Activated CD8-positive, alpha-beta T cell treated with anti-CD3 and anti-CD28 coated beads for 36 hours (primary cell): ENCODE measurements at regions not wholly inside any gene's neighbourhood (a gene's known extent, or its start where the extent isn't known, plus 50 kb on each side); places are given as distances from the start of the nearest gene placed in this dataset.
"Not testable (repeated sequence)": the region's sequence is repeated elsewhere in the genome, so short reads cannot be mapped to it uniquely, and the experiment has no call there.

Source experiments
- ATAC-seq: fragments of 200-7000 bp; cut with Tn5 transposase; one replicate; pipeline ENCODE4 v1.10.0; 2021; ENCODE audit warnings: mild to moderate bottlenecking, moderate library complexity
- CTCF ChIA-PET: fragments of 350-600 bp; sonication (Branson Sonifier 250); formaldehyde crosslinking; loops from one replicate; lab custom pipeline; 2021; ENCODE audit warnings: antibody characterized with exemption; lab: Charles Lee
- POLR2A ChIA-PET: fragments of 350-600 bp; sonication (Branson Sonifier 250); formaldehyde crosslinking; loops from one replicate; lab custom pipeline; 2021; ENCODE audit warnings: antibody characterized with exemption; lab: Charles Lee
- DNase-seq: peaks from one replicate; pipeline ENCODE4 v3.0.0-alpha.2; 2020
- H3K27ac Mint-ChIP-seq: one replicate; pipeline ENCODE4 v1.8.0; 2021; ENCODE audit warnings: mild to moderate bottlenecking, mixed read lengths
- H3K27me3 Mint-ChIP-seq: one replicate; pipeline ENCODE4 v1.8.0; 2021; ENCODE audit warnings: mixed read lengths
- H3K36me3 Mint-ChIP-seq: one replicate; pipeline ENCODE4 v1.8.0; 2021; ENCODE audit warnings: low read depth, mixed read lengths
- H3K4me1 Mint-ChIP-seq: one replicate; pipeline ENCODE4 v1.8.0; 2021; ENCODE audit warnings: low read depth, mixed read lengths
- H3K4me3 Mint-ChIP-seq: one replicate; pipeline ENCODE4 v1.8.0; 2021; ENCODE audit warnings: mild to moderate bottlenecking, moderate library complexity, mixed read lengths
- H3K9me3 Mint-ChIP-seq: one replicate; pipeline ENCODE4 v1.8.0; 2021; ENCODE audit warnings: mixed read lengths
- intact Hi-C: fragments of 100-400 bp; cut with micrococcal nuclease; formaldehyde crosslinking; loops from one replicate; pipeline ENCODE4 v1.10.0; 2022
- TF ChIP-seq, protein P1 (sequence below): fragments of 200-600 bp; IDR thresholded peaks from one replicate; pipeline ENCODE4 v1.8.0; 2022; ENCODE audit warnings: antibody characterized with exemption, mild to moderate bottlenecking

GRCh38 chr11:22543261-22543660 lies 82.4 kb downstream of the FANCF start:
- intact Hi-C loops, result no loop called here
- no peak overlapping the region for H3K27ac Mint-ChIP-seq
- ATAC-seq, result no peak
- peaks cover 7% of the 10 kb centered on the region for H3K27me3 Mint-ChIP-seq
- CTCF ChIA-PET, result no interaction called here
- H3K4me1 Mint-ChIP-seq, result no peaks in the 10 kb centered on the region
- no peaks in the 10 kb centered on the region for H3K36me3 Mint-ChIP-seq
- H3K4me3 Mint-ChIP-seq, result no peak overlapping the region
- DNase-seq, result no peak
- POLR2A ChIA-PET, result no interaction called here
- TF ChIP-seq, protein P1, sequence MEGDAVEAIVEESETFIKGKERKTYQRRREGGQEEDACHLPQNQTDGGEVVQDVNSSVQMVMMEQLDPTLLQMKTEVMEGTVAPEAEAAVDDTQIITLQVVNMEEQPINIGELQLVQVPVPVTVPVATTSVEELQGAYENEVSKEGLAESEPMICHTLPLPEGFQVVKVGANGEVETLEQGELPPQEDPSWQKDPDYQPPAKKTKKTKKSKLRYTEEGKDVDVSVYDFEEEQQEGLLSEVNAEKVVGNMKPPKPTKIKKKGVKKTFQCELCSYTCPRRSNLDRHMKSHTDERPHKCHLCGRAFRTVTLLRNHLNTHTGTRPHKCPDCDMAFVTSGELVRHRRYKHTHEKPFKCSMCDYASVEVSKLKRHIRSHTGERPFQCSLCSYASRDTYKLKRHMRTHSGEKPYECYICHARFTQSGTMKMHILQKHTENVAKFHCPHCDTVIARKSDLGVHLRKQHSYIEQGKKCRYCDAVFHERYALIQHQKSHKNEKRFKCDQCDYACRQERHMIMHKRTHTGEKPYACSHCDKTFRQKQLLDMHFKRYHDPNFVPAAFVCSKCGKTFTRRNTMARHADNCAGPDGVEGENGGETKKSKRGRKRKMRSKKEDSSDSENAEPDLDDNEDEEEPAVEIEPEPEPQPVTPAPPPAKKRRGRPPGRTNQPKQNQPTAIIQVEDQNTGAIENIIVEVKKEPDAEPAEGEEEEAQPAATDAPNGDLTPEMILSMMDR, result no peak
- H3K9me3 Mint-ChIP-seq, result no peaks in the 10 kb centered on the region

GRCh38 chr11:22539821-22540256 lies 85.8 kb downstream of the FANCF start:
- CTCF ChIA-PET, result interaction anchor here (0.9 to 1.3 kb wide), 3 partner anchors 19 to 207 kb away, joined by 3 to 4 read pairs (median 4); no protein-coding TSS in a partner anchor
- Mint-ChIP-seq H3K36me3 (no peaks in the 10 kb centered on the region), H3K27ac (no peak overlapping the region), H3K9me3 (no peaks in the 10 kb centered on the region), H3K27me3 (peaks cover 6% of the 10 kb centered on the region), H3K4me1 (no peaks in the 10 kb centered on the region), H3K4me3 (no peak overlapping the region)
- ATAC-seq (no peak), DNase-seq (no peak)
- POLR2A ChIA-PET, result no interaction called here
- TF ChIP-seq, protein P1, result no peak
- intact Hi-C loops, result no loop called here

DNA sequence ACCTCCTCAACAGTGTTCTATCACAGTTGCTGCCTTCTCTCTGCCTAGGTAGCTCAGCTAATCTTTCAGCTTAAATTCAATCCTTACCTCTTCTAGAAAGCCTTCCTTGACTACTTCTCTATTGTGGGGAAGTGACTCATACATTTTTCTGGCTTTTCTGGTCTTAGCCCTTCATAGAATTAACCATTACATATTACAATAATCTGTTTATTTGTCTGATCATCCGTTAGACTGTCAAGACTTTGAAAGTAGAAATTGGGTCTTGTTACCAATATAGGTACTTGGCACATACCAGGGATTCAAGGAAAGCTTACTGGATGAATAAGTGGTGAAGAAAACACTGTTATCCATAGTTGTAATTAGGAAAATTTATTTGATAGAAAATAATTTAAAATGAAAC lies 89.6 kb downstream of the FANCF start:
- Mint-ChIP-seq H3K27ac (no peak overlapping the region), H3K27me3 (peaks cover 4% of the 10 kb centered on the region), H3K36me3 (no peaks in the 10 kb centered on the region), H3K9me3 (no peaks in the 10 kb centered on the region), H3K4me1 (no peaks in the 10 kb centered on the region), H3K4me3 (no peak overlapping the region)
- DNase-seq (no peak), ATAC-seq (no peak)
- intact Hi-C loops, result no loop called here
- CTCF ChIA-PET, result no interaction called here
- TF ChIP-seq, protein P1, result no peak
- POLR2A ChIA-PET, result no interaction called here

DNA sequence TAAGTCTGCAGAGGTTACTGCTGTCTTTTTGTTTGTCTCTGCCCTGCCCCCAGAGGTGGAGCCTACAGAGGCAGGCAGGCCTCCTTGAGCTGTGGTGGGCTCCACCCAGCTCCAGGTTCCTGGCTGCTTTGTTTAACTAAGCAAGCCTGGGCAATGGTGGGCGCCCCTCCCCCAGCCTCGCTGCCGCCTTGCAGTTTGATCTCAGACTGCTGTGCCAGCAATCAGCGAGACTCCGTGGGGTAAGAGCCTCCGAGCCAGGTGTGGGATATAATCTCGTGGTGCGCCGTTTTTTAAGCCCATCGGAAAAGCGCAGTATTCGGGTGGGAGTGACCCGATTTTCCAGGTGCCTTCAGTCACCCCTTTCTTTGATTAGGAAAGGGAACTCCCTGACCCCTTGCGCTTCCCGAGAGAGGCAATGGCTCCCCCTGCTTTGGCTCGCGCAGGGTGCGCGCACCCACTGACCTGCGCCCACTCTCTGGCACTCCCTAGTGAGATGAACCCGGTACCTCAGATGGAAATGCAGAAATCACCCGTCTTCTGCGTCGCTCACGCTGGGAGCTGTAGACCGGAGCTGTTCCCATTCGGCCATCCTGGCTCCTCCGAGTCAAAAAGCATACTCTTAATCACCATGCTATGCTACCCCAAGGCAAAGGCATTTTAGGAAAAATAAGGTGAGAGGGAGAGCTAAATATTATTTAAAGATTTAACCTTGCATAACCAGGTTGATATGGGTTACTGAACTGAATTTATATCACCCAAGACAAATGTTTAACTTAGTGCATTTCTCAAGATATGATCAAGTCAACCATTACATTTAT lies 96.8 kb downstream of the FANCF start:
- H3K4me1 Mint-ChIP-seq, H3K9me3 Mint-ChIP-seq, DNase-seq, CTCF ChIA-PET, H3K4me3 Mint-ChIP-seq, H3K36me3 Mint-ChIP-seq, POLR2A ChIA-PET, ATAC-seq, intact Hi-C loops, H3K27me3 Mint-ChIP-seq, H3K27ac Mint-ChIP-seq: not testable (repeated sequence)

DNA sequence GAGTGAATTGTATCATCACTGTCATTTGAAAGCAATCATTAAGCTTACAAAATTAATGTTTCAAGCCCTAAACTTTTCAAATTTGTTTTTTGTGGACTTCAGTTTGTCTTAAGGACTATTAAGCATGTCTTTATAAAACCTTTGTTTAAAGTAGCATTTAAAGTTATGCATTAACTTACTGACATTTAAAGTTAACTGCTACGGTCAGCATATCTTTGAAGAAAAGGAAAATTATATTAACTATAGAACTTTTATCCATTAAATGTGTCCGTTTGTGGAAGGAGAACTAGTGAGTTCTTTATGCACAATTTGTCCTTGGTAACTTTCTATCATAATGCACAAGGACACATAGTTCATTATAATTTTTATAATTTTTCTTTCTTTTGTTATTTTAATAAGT lies 103.4 kb downstream of the FANCF start:
- peaks cover 2% of the 10 kb centered on the region for H3K27me3 Mint-ChIP-seq
- H3K36me3 Mint-ChIP-seq, result no peaks in the 10 kb centered on the region
- TF ChIP-seq, protein P1, result no peak
- no peaks in the 10 kb centered on the region for H3K4me1 Mint-ChIP-seq
- H3K9me3 Mint-ChIP-seq, result no peaks in the 10 kb centered on the region
- intact Hi-C loops, result no loop called here
- CTCF ChIA-PET, result no interaction called here
- no peak overlapping the region for H3K4me3 Mint-ChIP-seq
- H3K27ac Mint-ChIP-seq, result no peak overlapping the region
- DNase-seq (no peak), ATAC-seq (no peak)
- POLR2A ChIA-PET, result no interaction called here
